ENCODE measurements at regions not wholly inside any gene's neighbourhood (a gene's known extent, or its start where the extent isn't known, plus 50 kb on each side); places are given as distances from the start of the nearest gene placed in this dataset.

DNA sequence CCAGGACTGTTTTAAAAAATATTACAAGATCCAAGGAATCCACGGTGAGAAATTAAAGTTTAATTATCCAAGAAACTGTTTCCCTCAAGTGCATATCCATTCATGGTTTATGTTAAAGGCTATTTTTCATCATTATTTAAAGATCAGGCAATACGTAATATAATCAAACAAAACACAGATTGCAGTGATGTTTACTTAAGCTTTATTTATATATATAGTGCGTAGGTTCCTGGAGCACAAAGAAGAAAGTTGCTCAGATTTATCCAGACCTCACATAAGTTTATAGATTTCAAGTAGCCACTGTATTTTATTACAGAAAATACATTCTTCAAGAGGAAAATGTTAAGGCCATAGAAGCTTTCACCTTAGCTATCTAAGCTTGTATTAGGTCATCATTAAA lies 210.0 kb upstream of the KLF14 start:
- WGBS, 2 donors: 85 to 89% methylated on average over 3 of the region's 3 CpGs
- H3K4me1 ChIP-seq: peaks cover 27 to 47% of the 10 kb centered on the region in 2 donors
- intact Hi-C loops (cut with DNase I): no loop called here

DNA sequence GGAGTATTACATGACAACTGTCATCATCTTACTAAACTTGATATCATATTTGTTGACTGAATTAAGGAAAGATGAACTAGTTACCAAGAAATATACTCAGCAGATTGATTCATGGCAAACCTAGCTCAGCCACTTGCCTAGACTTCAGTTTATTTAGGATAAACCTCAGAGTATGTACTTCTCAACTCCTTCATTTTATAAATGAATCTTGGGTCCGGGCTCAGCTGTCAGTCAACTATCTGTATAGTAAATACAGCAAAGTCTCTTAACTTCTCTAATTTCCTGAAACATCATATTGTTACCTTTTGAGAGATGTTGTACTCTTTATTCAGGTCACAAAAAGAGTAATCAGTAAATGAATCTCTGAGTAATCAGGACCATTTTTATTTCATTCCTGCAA lies 211.0 kb upstream of the KLF14 start:
- H3K4me1 ChIP-seq: peaks cover 17 to 37% of the 10 kb centered on the region in 2 donors

More for the DNA sequence above, 210.0 kb upstream of the KLF14 start:
- no peak for TF ChIP-seq POLR2A (IDR thresholded peaks at IDR 0.05)
- TF ChIP-seq, protein P1, sequence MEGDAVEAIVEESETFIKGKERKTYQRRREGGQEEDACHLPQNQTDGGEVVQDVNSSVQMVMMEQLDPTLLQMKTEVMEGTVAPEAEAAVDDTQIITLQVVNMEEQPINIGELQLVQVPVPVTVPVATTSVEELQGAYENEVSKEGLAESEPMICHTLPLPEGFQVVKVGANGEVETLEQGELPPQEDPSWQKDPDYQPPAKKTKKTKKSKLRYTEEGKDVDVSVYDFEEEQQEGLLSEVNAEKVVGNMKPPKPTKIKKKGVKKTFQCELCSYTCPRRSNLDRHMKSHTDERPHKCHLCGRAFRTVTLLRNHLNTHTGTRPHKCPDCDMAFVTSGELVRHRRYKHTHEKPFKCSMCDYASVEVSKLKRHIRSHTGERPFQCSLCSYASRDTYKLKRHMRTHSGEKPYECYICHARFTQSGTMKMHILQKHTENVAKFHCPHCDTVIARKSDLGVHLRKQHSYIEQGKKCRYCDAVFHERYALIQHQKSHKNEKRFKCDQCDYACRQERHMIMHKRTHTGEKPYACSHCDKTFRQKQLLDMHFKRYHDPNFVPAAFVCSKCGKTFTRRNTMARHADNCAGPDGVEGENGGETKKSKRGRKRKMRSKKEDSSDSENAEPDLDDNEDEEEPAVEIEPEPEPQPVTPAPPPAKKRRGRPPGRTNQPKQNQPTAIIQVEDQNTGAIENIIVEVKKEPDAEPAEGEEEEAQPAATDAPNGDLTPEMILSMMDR (IDR thresholded peaks at IDR 0.05): no peak
- Histone ChIP-seq H3K27me3 (no peaks in the 10 kb centered on the region), H3K4me3 (replicated peaks in 1 of 3) (no peak overlapping the region), H3K36me3 (peaks cover 0 to 3% of the 10 kb centered on the region in 2 donors), H3K9me3 (no peaks in the 10 kb centered on the region), H3K27ac (peak overlapping the region in 1 of 3 donors; percentile 93)
- no peak for DNase-seq

DNA sequence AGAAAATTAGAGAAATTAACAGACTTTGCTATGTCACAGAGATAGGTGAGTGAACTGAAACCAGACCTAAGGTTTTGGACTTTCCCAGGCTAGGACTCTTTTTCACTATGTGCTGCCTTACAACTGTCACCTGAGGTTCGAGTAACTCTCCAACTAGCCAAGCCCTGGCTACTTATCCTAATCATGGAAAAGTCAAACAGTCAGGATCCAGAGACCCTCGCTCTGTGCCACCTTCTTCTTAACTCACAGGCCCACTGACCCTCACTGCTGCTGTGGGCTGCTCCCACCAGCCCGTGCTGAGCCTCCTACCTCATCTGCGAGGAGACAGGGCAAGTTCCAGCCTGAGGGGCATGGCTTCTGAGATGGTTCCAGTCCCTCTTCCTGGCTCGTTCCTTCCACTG lies 211.4 kb upstream of the KLF14 start:
- Histone ChIP-seq H3K27ac (peak overlapping the region in 1 of 3 donors; percentile 59), H3K27me3 (no peaks in the 10 kb centered on the region), H3K36me3 (peaks cover 0 to 3% of the 10 kb centered on the region in 2 donors), H3K4me1 (peaks cover 16 to 37% of the 10 kb centered on the region in 2 donors), H3K4me3 (replicated peaks in 1 of 3) (no peak overlapping the region), H3K9me3 (no peaks in the 10 kb centered on the region)
- WGBS, 2 donors: 88 to 94% methylated on average over 5 of the region's 5 CpGs
- DNase-seq: no peak
- TF ChIP-seq, protein P1 (IDR thresholded peaks at IDR 0.05): no peak
- no peak for TF ChIP-seq POLR2A (IDR thresholded peaks at IDR 0.05)
- intact Hi-C loops (cut with DNase I): no loop called here

More for the DNA sequence above, 211.0 kb upstream of the KLF14 start:
- H3K36me3 ChIP-seq: peaks cover 0 to 3% of the 10 kb centered on the region in 2 donors
- no peak for TF ChIP-seq POLR2A (IDR thresholded peaks at IDR 0.05)
- TF ChIP-seq, protein P1 (IDR thresholded peaks at IDR 0.05): no peak
- intact Hi-C loops (cut with DNase I): no loop called here
- H3K4me3 ChIP-seq (replicated peaks in 1 of 3): no peak overlapping the region
- peak overlapping the region in 1 of 3 donors; percentile 59 for H3K27ac ChIP-seq
- H3K9me3 ChIP-seq: no peaks in the 10 kb centered on the region
- no peaks in the 10 kb centered on the region for H3K27me3 ChIP-seq
- DNase-seq: no peak
- 74 to 81% methylated on average over 1 of the region's 1 CpG for WGBS, 2 donors

DNA sequence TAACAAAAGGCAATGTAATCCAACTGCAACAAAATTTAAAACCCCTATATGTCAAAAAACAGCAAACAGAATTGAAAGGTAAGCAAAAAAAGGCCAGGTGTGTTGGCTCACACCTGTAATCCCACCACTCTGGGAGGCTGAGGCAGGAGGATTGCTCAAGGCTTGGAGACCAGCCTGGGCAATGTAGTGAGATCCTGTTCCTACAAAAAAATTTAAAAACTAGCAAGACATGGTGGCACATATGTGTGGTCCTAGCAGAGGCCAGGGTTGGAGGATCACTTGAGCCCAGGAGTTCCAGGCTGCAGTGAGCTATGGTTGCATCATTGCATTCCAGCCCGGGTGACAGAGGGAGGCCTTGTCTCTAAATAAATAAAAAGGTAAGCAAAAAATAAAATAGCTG lies 212.1 kb upstream of the KLF14 start:
- no peak for DNase-seq
- intact Hi-C loops (cut with DNase I): no loop called here
- Histone ChIP-seq H3K27ac (peak overlapping the region in 1 of 3 donors; percentile 59), H3K9me3 (no peaks in the 10 kb centered on the region), H3K27me3 (no peaks in the 10 kb centered on the region), H3K4me3 (replicated peaks in 1 of 3) (no peak overlapping the region), H3K4me1 (peaks cover 22 to 44% of the 10 kb centered on the region in 2 donors), H3K36me3 (peaks cover 0 to 3% of the 10 kb centered on the region in 2 donors)
- WGBS, 2 donors: 73 to 90% methylated on average over 1 of the region's 1 CpG
- TF ChIP-seq, protein P1 (IDR thresholded peaks at IDR 0.05): no peak
- TF ChIP-seq POLR2A (IDR thresholded peaks at IDR 0.05): no peak

DNA sequence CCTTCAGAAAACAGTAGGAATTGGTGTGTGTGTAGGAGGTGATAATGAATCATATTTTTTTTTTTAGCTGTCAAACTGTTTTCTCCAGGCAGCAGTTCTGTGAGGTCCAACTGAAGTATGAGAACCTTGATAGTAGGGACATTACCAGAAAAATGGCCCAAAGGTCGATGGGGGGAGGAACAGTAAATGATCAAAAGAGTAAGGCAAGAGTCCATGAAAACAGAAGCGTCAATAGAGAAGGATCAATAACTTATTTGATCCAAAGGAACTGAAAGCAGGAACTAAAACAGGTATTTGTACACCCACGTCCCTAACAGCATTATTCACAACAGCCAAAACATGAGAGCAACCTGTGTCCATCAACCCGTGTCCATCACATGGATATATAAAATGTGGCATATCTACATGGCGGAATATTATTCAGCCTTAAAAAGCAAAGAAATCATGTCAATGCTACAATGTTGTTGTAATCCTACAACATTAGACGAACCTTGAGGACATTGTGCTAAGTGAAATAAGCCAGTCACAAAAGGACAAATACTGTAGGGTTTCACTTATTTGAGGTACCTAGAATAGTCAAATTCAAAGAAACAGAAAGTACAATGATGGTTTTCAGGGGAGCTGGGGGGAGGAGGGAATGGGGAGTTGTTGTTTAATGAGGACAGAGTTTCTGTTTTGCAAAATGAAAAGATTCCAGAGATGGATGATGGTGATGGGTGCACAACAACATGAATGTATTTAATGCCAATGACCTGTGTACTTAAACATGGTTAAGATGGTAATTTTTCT lies 214.0 kb upstream of the KLF14 start:
- 91 to 97% methylated on average over 6 of the region's 6 CpGs for WGBS, 2 donors
- H3K27me3 ChIP-seq: no peaks in the 10 kb centered on the region
- H3K36me3 ChIP-seq: peaks cover 0 to 3% of the 10 kb centered on the region in 2 donors
- H3K27ac ChIP-seq: no peak overlapping the region
- intact Hi-C loops (cut with DNase I): no loop called here
- no peaks in the 10 kb centered on the region for H3K9me3 ChIP-seq
- H3K4me3 ChIP-seq (replicated peaks in 1 of 3): no peak overlapping the region
- TF ChIP-seq, protein P1 (IDR thresholded peaks at IDR 0.05): no peak
- no peak for TF ChIP-seq POLR2A (IDR thresholded peaks at IDR 0.05)
- H3K4me1 ChIP-seq: peaks cover 22 to 34% of the 10 kb centered on the region in 2 donors
- DNase-seq: no peak
